IMR-90 (cell line): ENCODE measurements at regions not wholly inside any gene's neighbourhood (a gene's known extent, or its start where the extent isn't known, plus 50 kb on each side); places are given as distances from the start of the nearest gene placed in this dataset.

Experiments used
- ATAC-seq: fragments of 200-7000 bp; cut with Tn5 transposase; 2 replicates; pipeline ENCODE4 v1.9.1; 2020; ENCODE audit warnings: low read depth, mild to moderate bottlenecking, moderate library complexity
- BruUV-seq: library from RNA; stranded (reverse); fragments of 400-500 nt; replicated peaks from 2 replicates; lab custom pipeline; 2021; lab: Mats Ljungman, UMichigan
- CTCF ChIA-PET: fragments of 300-600 bp; formaldehyde crosslinking; extraction: SDS; loops from one replicate; lab custom pipeline; 2021; ENCODE audit warnings: antibody characterized with exemption; lab: Yijun Ruan, JAX
- POLR2A ChIA-PET: fragments of 300-600 bp; sonication (Branson Sonifier 250); formaldehyde crosslinking; loops from one replicate; lab custom pipeline; 2022; ENCODE audit warnings: antibody characterized with exemption; ENCODE audit not compliant: unreplicated experiment; lab: Charles Lee
- DNase-seq: peaks from one replicate; pipeline ENCODE4 v3.0.0; 2013
- H2AFZ ChIP-seq: replicated peaks from 2 replicates; pipeline ENCODE3; 2013; ENCODE audit warnings: low read length, mild to moderate bottlenecking; ENCODE audit not compliant: poor library complexity
- H2AK5ac ChIP-seq: 2 replicates; pipeline ENCODE4 v1.6.1; 2013; ENCODE audit warnings: low read depth, low read length, inconsistent platforms
- H2AK9ac ChIP-seq: replicated peaks from 2 replicates; pipeline ENCODE3; 2013; ENCODE audit warnings: mild to moderate bottlenecking, low read depth, low read length, moderate library complexity; ENCODE audit not compliant: poor library complexity
- H2BK120ac ChIP-seq: 2 replicates; pipeline ENCODE4 v1.6.1; 2013; ENCODE audit warnings: low read depth, low read length, inconsistent platforms
- H2BK15ac ChIP-seq: 3 replicates; pipeline ENCODE4 v1.6.1; 2013; ENCODE audit warnings: low read depth, low read length, inconsistent platforms
- H2BK20ac ChIP-seq: 2 replicates; pipeline ENCODE4 v1.6.1; 2013; ENCODE audit warnings: low read depth, mild to moderate bottlenecking, inconsistent platforms, low read length, moderate library complexity
- H2BK5ac ChIP-seq: 2 replicates; pipeline ENCODE4 v1.6.1; 2013; ENCODE audit warnings: mild to moderate bottlenecking, low read depth, low read length, inconsistent platforms; ENCODE audit not compliant: poor library complexity, severe bottlenecking
- H3K14ac ChIP-seq: replicated peaks from 2 replicates; pipeline ENCODE4 v1.6.1; 2013; ENCODE audit warnings: low read depth, low read length, inconsistent platforms
- H3K18ac ChIP-seq: 2 replicates; pipeline ENCODE4 v1.6.1; 2013; ENCODE audit warnings: low read depth, low read length, control low read depth
- H3K23ac ChIP-seq: 2 replicates; pipeline ENCODE4 v1.6.1; 2013; ENCODE audit warnings: low read depth, low read length, inconsistent platforms
- H3K27ac ChIP-seq: 2 replicates; pipeline ENCODE4 v1.5.1; 2013; ENCODE audit warnings: mild to moderate bottlenecking, control low read depth, low read length; ENCODE audit not compliant: insufficient read depth
- H3K27me3 ChIP-seq: 2 replicates; pipeline ENCODE4 v1.6.1; 2013; ENCODE audit warnings: low read length; ENCODE audit not compliant: control insufficient read depth, insufficient read depth
- H3K36me3 ChIP-seq: 2 replicates; pipeline ENCODE4 v1.6.1; 2013; ENCODE audit warnings: low read length, mixed read lengths; ENCODE audit not compliant: control insufficient read depth, insufficient read depth
- H3K4ac ChIP-seq: 2 replicates; pipeline ENCODE4 v1.6.1; 2013; ENCODE audit warnings: low read depth, low read length, inconsistent platforms
- H3K4me1 ChIP-seq: 2 replicates; pipeline ENCODE4 v1.6.1; 2013; ENCODE audit warnings: low read length, mixed read lengths; ENCODE audit not compliant: control insufficient read depth, insufficient read depth
- H3K4me2 ChIP-seq: 2 replicates; pipeline ENCODE4 v1.6.1; 2013; ENCODE audit warnings: low read depth, mild to moderate bottlenecking, control low read depth, low read length, moderate library complexity
- H3K4me3 ChIP-seq: 2 replicates; pipeline ENCODE4 v1.5.1; 2013; ENCODE audit warnings: low read depth, mild to moderate bottlenecking, control low read depth, low read length, moderate library complexity; ENCODE audit not compliant: insufficient read depth
- H3K56ac ChIP-seq: 2 replicates; pipeline ENCODE4 v1.6.1; 2013; ENCODE audit warnings: low read length, inconsistent platforms; ENCODE audit not compliant: insufficient read depth; ENCODE audit errors: extremely low read depth
- H3K79me1 ChIP-seq, 2 experiments: 2 replicates each; pipeline ENCODE4 v1.6.1; 2013; ENCODE audit warnings: low read length in 2 of 2, inconsistent platforms in 1 of 2, low read depth in 1 of 2
- H3K9ac ChIP-seq: 2 replicates; pipeline ENCODE4 v1.6.1; 2013; ENCODE audit warnings: low read depth, low read length, control low read depth
- H3K9me1 ChIP-seq: 2 replicates; pipeline ENCODE4 v1.6.1; 2013; ENCODE audit warnings: low read length, inconsistent platforms; ENCODE audit not compliant: insufficient read depth
- H3K9me3 ChIP-seq: 2 replicates; pipeline ENCODE4 v1.6.1; 2013; ENCODE audit warnings: low read length; ENCODE audit not compliant: control insufficient read depth, insufficient read depth
- H4K20me1 ChIP-seq: 2 replicates; pipeline ENCODE4 v1.6.1; 2013; ENCODE audit warnings: low read length, inconsistent platforms; ENCODE audit not compliant: insufficient read depth
- H4K5ac ChIP-seq: 2 replicates; pipeline ENCODE4 v1.6.1; 2013; ENCODE audit warnings: mild to moderate bottlenecking, low read depth, low read length, control low read depth
- H4K8ac ChIP-seq, 2 experiments: 2 replicates each; pipeline ENCODE4 v1.6.1; 2013; ENCODE audit warnings: low read depth in 2 of 2, low read length in 2 of 2, control low read depth in 1 of 2, inconsistent platforms in 1 of 2
- H4K91ac ChIP-seq: 2 replicates; pipeline ENCODE4 v1.6.1; 2013; ENCODE audit warnings: low read depth, low read length, inconsistent platforms; ENCODE audit not compliant: insufficient read depth
- BHLHE40 ChIP-seq: fragments of 150-350 bp; IDR thresholded peaks from 2 replicates; pipeline ENCODE4 v1.6.1; 2016; ENCODE audit warnings: mild to moderate bottlenecking, low read depth, low read length
- CEBPB ChIP-seq: IDR thresholded peaks from 2 replicates; pipeline ENCODE4 v1.6.1; 2012; ENCODE audit warnings: low read depth, low read length, improper control_type of control experiment
- CHD1 ChIP-seq: IDR thresholded peaks from 2 replicates; pipeline ENCODE4 v1.6.1; 2012; ENCODE audit warnings: low read depth, low read length, improper control_type of control experiment
- CTCF ChIP-seq: conservative IDR thresholded peaks from 2 replicates; pipeline ENCODE4 v1.5.1; 2012; ENCODE audit warnings: mild to moderate bottlenecking, low read depth, low read length, improper control_type of control experiment
- ELK1 ChIP-seq: fragments of 150-350 bp; IDR thresholded peaks from 2 replicates; pipeline ENCODE4 v1.6.1; 2016; ENCODE audit warnings: low read depth, mild to moderate bottlenecking, low read length, moderate library complexity, borderline replicate concordance
- MAFK ChIP-seq: IDR thresholded peaks from 2 replicates; pipeline ENCODE4 v1.6.1; 2012; ENCODE audit warnings: low read depth, low read length, improper control_type of control experiment
- MXI1 ChIP-seq: IDR thresholded peaks from 2 replicates; pipeline ENCODE4 v1.6.1; 2012; ENCODE audit warnings: low read depth, mild to moderate bottlenecking, low read length, moderate library complexity, borderline replicate concordance
- NFE2L2 ChIP-seq: fragments of 150-350 bp; IDR thresholded peaks from 2 replicates; pipeline ENCODE4 v1.6.1; 2016; ENCODE audit warnings: low read depth, mild to moderate bottlenecking, low read length
- POLR2A ChIP-seq: IDR thresholded peaks from 2 replicates; pipeline ENCODE4 v1.6.1; 2012; ENCODE audit warnings: mild to moderate bottlenecking, low read depth, low read length
- RAD21 ChIP-seq: IDR thresholded peaks from 2 replicates; pipeline ENCODE4 v1.6.1; 2012; ENCODE audit warnings: low read length, improper control_type of control experiment
- RCOR1 ChIP-seq: IDR thresholded peaks from 2 replicates; pipeline ENCODE4 v1.6.1; 2012; ENCODE audit warnings: mild to moderate bottlenecking, low read length, improper control_type of control experiment; ENCODE audit not compliant: insufficient replicate concordance
- RFX5 ChIP-seq: IDR thresholded peaks from 2 replicates; pipeline ENCODE4 v1.8.0; 2012; ENCODE audit warnings: low read depth, mild to moderate bottlenecking, low read length, moderate library complexity
- SMC3 ChIP-seq: fragments of 150-350 bp; IDR thresholded peaks from 2 replicates; pipeline ENCODE4 v1.6.1; 2016; ENCODE audit warnings: low read depth, mild to moderate bottlenecking, antibody characterized with exemption, low read length, moderate library complexity
- USF2 ChIP-seq: fragments of 150-350 bp; IDR thresholded peaks from 2 replicates; pipeline ENCODE4 v1.6.1; 2017; ENCODE audit warnings: mild to moderate bottlenecking, antibody characterized with exemption, low read length, low read depth
- WGBS, 2 experiments: methylation state at CpG; one replicate each; pipeline versions ENCODE4 v1.1.5 to v1.1.7; 2013; ENCODE audit warnings: missing lambda C conversion rate in 2 of 2; ENCODE audit not compliant: insufficient read length in 1 of 2; ENCODE audit errors: extremely low coverage in 2 of 2; 5-methylcytosine and 5-hydroxymethylcytosine counted together
- dilution Hi-C: fragments of 300-500 bp; cut with HindIII; formaldehyde crosslinking; loops from one replicate; pipeline ENCODE4 v1.14.3; 2018; ENCODE audit warnings: low sequenced_read_pairs; ENCODE audit not compliant: unreplicated experiment
- in situ Hi-C: fragments of 300-500 bp; cut with MboI; formaldehyde crosslinking; loops from 3 replicates; pipeline ENCODE4 v1.14.3; 2019; ENCODE audit warnings: low sequenced_read_pairs, inconsistent platforms, mixed read lengths
- intact Hi-C: fragments of 100-400 bp; cut with micrococcal nuclease; formaldehyde crosslinking; loops from 2 replicates; pipeline ENCODE4 v1.10.0; 2022

GRCh38 chr4:134735901-134736300 is 534.3 kb upstream of the PABPC4L start:
- Histone ChIP-seq H3K27me3 (no peaks in the 10 kb centered on the region), H2BK15ac (no peak overlapping the region), H2AK5ac (no peak overlapping the region), H2AFZ (no peak overlapping the region), H3K9me3 (no peaks in the 10 kb centered on the region), H3K27ac (no peak overlapping the region), H3K4me2 (no peak overlapping the region), H2BK20ac (no peak overlapping the region), H2AK9ac (no peak overlapping the region), H3K9ac (no peak overlapping the region), H3K4me3 (no peak overlapping the region), H3K18ac (no peak overlapping the region), H3K23ac (no peak overlapping the region), H4K5ac (no peak overlapping the region), H2BK5ac (no peak overlapping the region), H3K79me1 (no peaks in the 10 kb centered on the region), H3K36me3 (no peaks in the 10 kb centered on the region), H4K8ac (no peak overlapping the region), H3K56ac (no peak overlapping the region), H3K4ac (no peak overlapping the region), H3K14ac (no peak overlapping the region), H3K4me1 (no peaks in the 10 kb centered on the region), H3K9me1 (no peaks in the 10 kb centered on the region), H4K20me1 (no peaks in the 10 kb centered on the region), H2BK120ac (no peak overlapping the region), H4K91ac (no peak overlapping the region)
- ATAC-seq = no peak
- in situ Hi-C loops = no loop called here
- no peak for DNase-seq
- WGBS, 2 experiments = no CpG with 5 or more reads among the region's 3 CpGs
- intact Hi-C loops = no loop called here
- no TSS peak for BruUV-seq
- ChIA-PET POLR2A (no interaction called here), CTCF (no interaction called here)
- TF ChIP-seq NFE2L2 (no peak), RFX5 (no peak), BHLHE40 (no peak), CTCF (no peak), SMC3 (no peak), POLR2A (no peak), CHD1 (no peak), MAFK (no peak), RAD21 (no peak), USF2 (no peak), MXI1 (no peak), RCOR1 (no peak), CEBPB (no peak), ELK1 (no peak)
- dilution Hi-C loops = no loop called here
